ENCODE measurements at regions not wholly inside any gene's neighbourhood (a gene's known extent, or its start where the extent isn't known, plus 50 kb on each side); places are given as distances from the start of the nearest gene placed in this dataset.
"Not testable (repeated sequence)": the region's sequence is repeated elsewhere in the genome, so short reads cannot be mapped to it uniquely, and the experiment has no call there.

DNA sequence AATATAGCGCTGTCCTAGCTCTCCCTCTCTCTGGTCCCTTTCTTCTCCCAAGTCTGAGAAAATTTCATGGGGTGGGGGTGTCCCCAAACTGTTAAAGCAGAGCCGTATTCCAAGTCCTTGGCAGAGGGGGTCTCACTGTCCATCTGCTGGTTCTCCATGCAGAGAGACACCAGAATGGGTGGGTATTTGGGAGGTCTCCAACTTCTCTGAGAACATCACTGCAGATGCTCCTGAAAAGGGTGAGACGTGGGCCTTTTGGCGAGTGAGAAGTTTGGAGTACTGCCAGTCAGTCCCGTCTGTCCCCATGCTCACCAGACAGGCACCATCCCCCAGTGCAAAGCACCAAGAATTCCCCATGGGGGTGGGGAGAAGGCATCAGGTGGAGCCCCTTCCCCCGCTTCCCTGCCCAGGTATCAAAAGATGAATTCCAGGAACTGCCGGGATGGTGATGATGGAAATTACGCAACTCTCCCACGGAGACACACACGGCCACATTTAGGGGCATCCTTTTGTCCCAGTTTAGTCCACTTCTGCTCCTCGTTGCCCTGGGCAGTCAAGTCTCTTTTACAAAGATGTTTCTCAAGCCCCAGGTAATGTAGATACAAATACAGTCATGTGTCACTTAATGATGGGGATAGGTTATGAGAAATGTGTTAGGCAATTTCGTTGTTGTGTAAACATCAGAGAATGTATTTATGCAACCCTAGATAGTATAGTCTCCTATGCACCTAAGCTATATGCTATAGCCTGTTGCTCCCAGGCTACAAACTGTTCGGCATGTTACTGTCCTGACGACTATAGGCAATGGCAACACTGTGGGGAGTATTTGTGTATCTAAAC, 73.4 kb upstream of the SRSF6 start:
- Histone ChIP-seq H3K4me1 (no peaks in the 10 kb centered on the region), H3K9me3 (peaks cover 6% of the 10 kb centered on the region; the same call in 1 of the 2 replicates), H3K27me3 (replicated peaks; ENCODE audit: control insufficient read depth, insufficient read depth, low read length) (no peaks in the 10 kb centered on the region; the same call in 1 of the 2 replicates), H3K4me3 (ENCODE audit: low read depth, low read length) (no peak overlapping the region), H3K36me3 (ENCODE audit: control insufficient read depth, insufficient read depth, low read length) (no peaks in the 10 kb centered on the region)
- H3K36me3 Mint-ChIP-seq (ENCODE audit: insufficient read depth, unreplicated experiment), result no peaks in the 10 kb centered on the region
- H3K27ac Mint-ChIP-seq (ENCODE audit: unreplicated experiment), result no peak overlapping the region
- H3K4me3 Mint-ChIP-seq (ENCODE audit: unreplicated experiment), result no peak overlapping the region
- TF ChIP-seq, protein P1, sequence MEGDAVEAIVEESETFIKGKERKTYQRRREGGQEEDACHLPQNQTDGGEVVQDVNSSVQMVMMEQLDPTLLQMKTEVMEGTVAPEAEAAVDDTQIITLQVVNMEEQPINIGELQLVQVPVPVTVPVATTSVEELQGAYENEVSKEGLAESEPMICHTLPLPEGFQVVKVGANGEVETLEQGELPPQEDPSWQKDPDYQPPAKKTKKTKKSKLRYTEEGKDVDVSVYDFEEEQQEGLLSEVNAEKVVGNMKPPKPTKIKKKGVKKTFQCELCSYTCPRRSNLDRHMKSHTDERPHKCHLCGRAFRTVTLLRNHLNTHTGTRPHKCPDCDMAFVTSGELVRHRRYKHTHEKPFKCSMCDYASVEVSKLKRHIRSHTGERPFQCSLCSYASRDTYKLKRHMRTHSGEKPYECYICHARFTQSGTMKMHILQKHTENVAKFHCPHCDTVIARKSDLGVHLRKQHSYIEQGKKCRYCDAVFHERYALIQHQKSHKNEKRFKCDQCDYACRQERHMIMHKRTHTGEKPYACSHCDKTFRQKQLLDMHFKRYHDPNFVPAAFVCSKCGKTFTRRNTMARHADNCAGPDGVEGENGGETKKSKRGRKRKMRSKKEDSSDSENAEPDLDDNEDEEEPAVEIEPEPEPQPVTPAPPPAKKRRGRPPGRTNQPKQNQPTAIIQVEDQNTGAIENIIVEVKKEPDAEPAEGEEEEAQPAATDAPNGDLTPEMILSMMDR (IDR thresholded peaks at IDR 0.05; ENCODE audit: insufficient read depth in 1 of 2, low read depth in 1 of 2, low read length in 1 of 2, severe bottlenecking in 1 of 2, unreplicated experiment in 1 of 2), result no peak
- no peaks in the 10 kb centered on the region for H3K4me1 Mint-ChIP-seq (ENCODE audit: low read depth, unreplicated experiment)
- no TSS peak for BruUV-seq (replicated peaks)
- ChIA-PET CTCF (no interaction called here), POLR2A (no interaction called here)
- no peaks in the 10 kb centered on the region for H3K9me3 Mint-ChIP-seq (ENCODE audit: unreplicated experiment)
- DNase-seq, result peak in 1 of 2 experiments; percentile 38
- intact Hi-C loops (cut with micrococcal nuclease; ENCODE audit: unreplicated experiment), result no loop called here
- H3K27me3 Mint-ChIP-seq (ENCODE audit: insufficient read depth, unreplicated experiment), result peaks cover 18% of the 10 kb centered on the region

DNA sequence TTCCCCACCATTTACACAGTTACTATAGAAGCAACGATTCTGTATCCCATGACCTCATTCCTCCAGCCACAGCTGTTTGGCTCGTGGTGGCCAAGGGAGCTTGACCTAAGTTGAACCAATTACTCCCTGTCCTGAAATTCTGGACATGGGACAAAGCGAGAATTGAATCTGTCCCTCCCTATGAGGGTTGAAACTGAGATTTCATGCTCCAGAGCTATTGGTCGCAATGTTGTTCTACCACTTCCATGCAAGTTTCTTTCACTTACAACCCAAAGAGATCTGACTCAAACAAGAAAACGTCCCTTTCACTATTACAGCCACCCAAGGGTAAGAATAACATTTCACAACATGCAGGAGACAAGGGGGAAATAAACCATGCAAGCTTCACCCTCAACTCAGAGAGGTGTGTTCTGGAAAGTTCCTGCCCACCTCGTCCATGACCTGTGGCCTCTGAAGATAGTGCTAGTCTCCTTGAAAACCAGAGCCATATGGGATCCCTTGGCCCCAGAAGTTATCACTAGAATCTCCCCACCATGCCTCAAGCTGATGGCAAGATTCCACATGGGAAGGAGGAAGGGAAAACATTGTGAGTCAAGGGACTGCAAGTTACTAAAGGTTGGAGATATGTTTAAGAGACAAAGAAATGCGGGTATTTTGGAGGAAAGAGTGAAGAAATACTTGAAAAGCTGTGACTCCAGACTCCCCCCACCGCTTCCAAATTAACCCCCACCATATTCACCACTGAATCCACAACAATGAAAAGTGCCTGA, 74.5 kb upstream of the SRSF6 start:
- peak in 1 of 2 experiments; percentile 10 for DNase-seq
- no TSS peak for BruUV-seq (replicated peaks)
- intact Hi-C loops (cut with micrococcal nuclease; ENCODE audit: unreplicated experiment), result no loop called here
- Mint-ChIP-seq H3K4me3 (ENCODE audit: unreplicated experiment) (no peak overlapping the region), H3K36me3 (ENCODE audit: insufficient read depth, unreplicated experiment) (no peaks in the 10 kb centered on the region), H3K27ac (ENCODE audit: unreplicated experiment) (no peak overlapping the region), H3K4me1 (ENCODE audit: low read depth, unreplicated experiment) (no peaks in the 10 kb centered on the region), H3K9me3 (ENCODE audit: unreplicated experiment) (no peaks in the 10 kb centered on the region), H3K27me3 (ENCODE audit: insufficient read depth, unreplicated experiment) (peaks cover 21% of the 10 kb centered on the region)
- no peaks in the 10 kb centered on the region; the same call in 1 of the 2 replicates for H3K27me3 ChIP-seq (replicated peaks; ENCODE audit: control insufficient read depth, insufficient read depth, low read length)
- ChIA-PET POLR2A (no interaction called here), CTCF (interaction anchor here (0.7 kb wide), 1 partner anchor 59 kb away, joined by 4 read pairs; no protein-coding TSS in a partner anchor)
- TF ChIP-seq, protein P1 (IDR thresholded peaks at IDR 0.05; ENCODE audit: insufficient read depth in 1 of 2, low read depth in 1 of 2, low read length in 1 of 2, severe bottlenecking in 1 of 2, unreplicated experiment in 1 of 2), result no peak
- no peaks in the 10 kb centered on the region for H3K36me3 ChIP-seq (ENCODE audit: control insufficient read depth, insufficient read depth, low read length)
- no peaks in the 10 kb centered on the region for H3K4me1 ChIP-seq
- H3K4me3 ChIP-seq (ENCODE audit: low read depth, low read length), result no peak overlapping the region
- peaks cover 6% of the 10 kb centered on the region; the same call in 1 of the 2 replicates for H3K9me3 ChIP-seq

DNA sequence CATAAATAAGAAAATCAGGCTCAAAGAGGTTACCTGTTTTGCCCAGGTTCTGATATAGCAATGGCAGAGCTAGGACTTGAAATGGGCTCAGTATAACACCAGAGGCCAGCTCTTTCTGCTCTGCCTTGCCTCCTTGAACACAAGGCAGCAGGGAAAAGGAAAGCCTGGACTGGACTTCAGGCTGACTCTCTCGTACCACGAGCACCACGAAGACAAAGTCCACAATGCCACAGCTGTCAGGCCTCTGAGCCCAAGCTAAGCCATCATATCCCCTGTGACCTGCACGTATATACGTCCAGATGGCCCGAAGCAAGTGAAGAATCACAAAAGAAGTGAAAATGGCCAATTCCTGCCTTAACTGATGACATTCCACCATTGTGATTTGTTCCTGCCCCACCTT, 75.6 kb upstream of the SRSF6 start:
- H3K27me3 ChIP-seq (replicated peaks; ENCODE audit: control insufficient read depth, insufficient read depth, low read length); H3K4me3 Mint-ChIP-seq (ENCODE audit: unreplicated experiment); H3K4me1 ChIP-seq; H3K36me3 ChIP-seq (ENCODE audit: control insufficient read depth, insufficient read depth, low read length); BruUV-seq (replicated peaks); CTCF ChIA-PET; H3K27ac Mint-ChIP-seq (ENCODE audit: unreplicated experiment); H3K36me3 Mint-ChIP-seq (ENCODE audit: insufficient read depth, unreplicated experiment); H3K9me3 ChIP-seq; H3K4me1 Mint-ChIP-seq (ENCODE audit: low read depth, unreplicated experiment); H3K9me3 Mint-ChIP-seq (ENCODE audit: unreplicated experiment); intact Hi-C loops (cut with micrococcal nuclease; ENCODE audit: unreplicated experiment); H3K4me3 ChIP-seq (ENCODE audit: low read depth, low read length): not testable (repeated sequence)
- POLR2A ChIA-PET, result interaction anchor here (0.6 kb wide), 1 partner anchor 28 kb away, joined by 3 read pairs; no protein-coding TSS in a partner anchor
- H3K27me3 Mint-ChIP-seq (ENCODE audit: insufficient read depth, unreplicated experiment), result peaks cover 22% of the 10 kb centered on the region
- peak in 1 of 2 experiments; percentile 24 for DNase-seq

DNA sequence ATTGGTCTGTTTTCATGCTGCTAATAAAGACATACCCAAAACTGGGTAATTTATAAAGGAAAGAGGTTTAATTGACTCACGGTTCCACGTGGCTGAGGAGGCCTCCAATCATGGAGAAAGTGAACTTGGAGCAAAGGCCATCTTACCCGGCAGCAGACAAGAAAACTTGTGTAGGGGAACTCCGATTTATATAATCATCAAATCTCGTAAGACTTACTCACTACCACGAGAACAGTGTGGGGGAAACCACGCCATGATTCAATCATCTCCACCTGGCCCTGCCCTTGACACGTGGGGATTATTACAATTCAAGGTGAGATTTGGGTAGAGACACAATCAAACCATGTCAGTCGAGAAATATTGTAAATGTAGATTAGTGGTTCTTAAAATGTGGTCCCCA, 76.2 kb upstream of the SRSF6 start:
- BruUV-seq (replicated peaks); POLR2A ChIA-PET; H3K9me3 ChIP-seq; H3K4me1 ChIP-seq; H3K4me3 ChIP-seq (ENCODE audit: low read depth, low read length); CTCF ChIA-PET; H3K4me1 Mint-ChIP-seq (ENCODE audit: low read depth, unreplicated experiment); H3K4me3 Mint-ChIP-seq (ENCODE audit: unreplicated experiment); intact Hi-C loops (cut with micrococcal nuclease; ENCODE audit: unreplicated experiment); H3K27ac Mint-ChIP-seq (ENCODE audit: unreplicated experiment); H3K36me3 Mint-ChIP-seq (ENCODE audit: insufficient read depth, unreplicated experiment); H3K9me3 Mint-ChIP-seq (ENCODE audit: unreplicated experiment); H3K36me3 ChIP-seq (ENCODE audit: control insufficient read depth, insufficient read depth, low read length); H3K27me3 ChIP-seq (replicated peaks; ENCODE audit: control insufficient read depth, insufficient read depth, low read length); DNase-seq: not testable (repeated sequence)
- H3K27me3 Mint-ChIP-seq (ENCODE audit: insufficient read depth, unreplicated experiment), result peaks cover 22% of the 10 kb centered on the region

All from Caco-2 (cell line).